Adipocyte (in vitro differentiated cells): ENCODE measurements at regions not wholly inside any gene's neighbourhood (a gene's known extent, or its start where the extent isn't known, plus 50 kb on each side); places are given as distances from the start of the nearest gene placed in this dataset.

Experiments
- DNase-seq: peaks from one replicate; pipeline ENCODE4 v3.0.0-alpha.2; 2015; ENCODE audit warnings: low read depth
- H3K27me3 ChIP-seq: replicated peaks from 2 replicates; pipeline ENCODE4 v1.7.0; 2013; ENCODE audit warnings: mild to moderate bottlenecking, low read length, moderate library complexity; ENCODE audit not compliant: control insufficient read depth, insufficient read depth
- H3K36me3 ChIP-seq: 2 replicates; pipeline ENCODE4 v1.7.0; 2013; ENCODE audit warnings: low read length, mild to moderate bottlenecking, moderate library complexity; ENCODE audit not compliant: control insufficient read depth, insufficient read depth, severe bottlenecking
- H3K4me1 ChIP-seq: 2 replicates; pipeline ENCODE4 v1.7.0; 2013; ENCODE audit warnings: mild to moderate bottlenecking, low read length, moderate library complexity; ENCODE audit not compliant: control insufficient read depth, insufficient read depth
- H3K4me3 ChIP-seq: 2 replicates; pipeline ENCODE4 v1.7.0; 2013; ENCODE audit warnings: mild to moderate bottlenecking, low read length, moderate library complexity
- H3K9ac ChIP-seq: 2 replicates; pipeline ENCODE4 v1.7.0; 2013; ENCODE audit warnings: mild to moderate bottlenecking, low read length, moderate library complexity
- H3K9me3 ChIP-seq: 2 replicates; pipeline ENCODE4 v1.7.0; 2013; ENCODE audit warnings: mild to moderate bottlenecking, low read length, moderate library complexity; ENCODE audit not compliant: control insufficient read depth

DNA sequence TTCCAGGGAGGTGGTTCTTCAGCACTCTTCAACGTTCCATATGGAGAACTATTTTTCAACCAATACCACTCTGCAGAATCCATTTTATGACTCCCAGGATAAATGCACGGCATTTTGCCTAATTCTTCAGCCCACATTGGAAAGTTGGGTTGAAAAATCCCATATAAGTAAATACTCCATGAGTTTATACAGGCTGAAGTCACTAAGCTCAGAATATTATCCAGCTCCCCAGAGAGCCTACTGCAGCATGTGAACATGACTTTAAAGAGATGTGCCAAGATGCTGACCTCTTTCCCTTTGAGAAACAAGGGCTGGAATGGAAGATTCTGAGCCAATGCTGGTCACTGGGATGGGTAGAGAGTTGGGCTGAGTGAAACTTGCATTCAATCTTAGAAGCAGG is 111.9 kb upstream of the SLIT3 start:
- no peak overlapping the region for H3K9ac ChIP-seq
- no peaks in the 10 kb centered on the region for H3K36me3 ChIP-seq
- H3K27me3 ChIP-seq = no peaks in the 10 kb centered on the region
- peak overlapping the region; percentile 26 for H3K4me3 ChIP-seq
- DNase-seq = no peak
- H3K9me3 ChIP-seq = no peaks in the 10 kb centered on the region
- peaks cover 61% of the 10 kb centered on the region for H3K4me1 ChIP-seq

DNA sequence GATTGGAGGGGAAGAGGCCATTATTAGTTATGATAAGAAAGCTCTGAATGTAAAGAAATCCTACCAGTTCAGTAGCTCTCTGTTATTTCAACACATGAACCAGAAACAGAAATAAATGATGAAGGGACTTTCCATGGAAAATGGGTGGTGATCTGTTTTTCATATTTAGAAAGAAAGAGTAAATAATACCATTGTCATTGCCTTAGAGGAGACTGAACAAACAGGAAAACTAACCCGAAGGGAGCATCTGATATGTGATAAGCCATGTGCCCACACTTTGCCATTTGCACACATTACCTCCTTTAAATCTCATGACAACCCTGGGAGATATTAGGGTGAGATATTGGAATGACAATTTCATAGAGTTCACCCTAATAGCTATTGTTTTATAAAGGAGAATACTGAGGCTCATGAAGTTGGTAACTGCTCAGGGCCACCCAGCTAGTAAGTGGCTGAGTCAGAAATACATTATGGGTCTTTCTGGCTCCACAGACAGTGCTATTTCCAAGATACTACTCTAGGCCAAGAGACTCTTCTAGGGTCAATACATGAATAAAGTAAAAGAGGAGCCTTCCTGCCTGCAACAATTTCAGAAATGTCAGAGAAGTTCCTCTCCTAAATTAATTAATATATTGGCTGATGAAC is 111.0 kb upstream of the SLIT3 start:
- peak overlapping the region; percentile 22 for H3K4me3 ChIP-seq
- no peak for DNase-seq
- H3K27me3 ChIP-seq = no peaks in the 10 kb centered on the region
- H3K9me3 ChIP-seq = no peaks in the 10 kb centered on the region
- peaks cover 54% of the 10 kb centered on the region for H3K4me1 ChIP-seq
- H3K36me3 ChIP-seq = no peaks in the 10 kb centered on the region
- peak overlapping the region; percentile 20 for H3K9ac ChIP-seq

DNA sequence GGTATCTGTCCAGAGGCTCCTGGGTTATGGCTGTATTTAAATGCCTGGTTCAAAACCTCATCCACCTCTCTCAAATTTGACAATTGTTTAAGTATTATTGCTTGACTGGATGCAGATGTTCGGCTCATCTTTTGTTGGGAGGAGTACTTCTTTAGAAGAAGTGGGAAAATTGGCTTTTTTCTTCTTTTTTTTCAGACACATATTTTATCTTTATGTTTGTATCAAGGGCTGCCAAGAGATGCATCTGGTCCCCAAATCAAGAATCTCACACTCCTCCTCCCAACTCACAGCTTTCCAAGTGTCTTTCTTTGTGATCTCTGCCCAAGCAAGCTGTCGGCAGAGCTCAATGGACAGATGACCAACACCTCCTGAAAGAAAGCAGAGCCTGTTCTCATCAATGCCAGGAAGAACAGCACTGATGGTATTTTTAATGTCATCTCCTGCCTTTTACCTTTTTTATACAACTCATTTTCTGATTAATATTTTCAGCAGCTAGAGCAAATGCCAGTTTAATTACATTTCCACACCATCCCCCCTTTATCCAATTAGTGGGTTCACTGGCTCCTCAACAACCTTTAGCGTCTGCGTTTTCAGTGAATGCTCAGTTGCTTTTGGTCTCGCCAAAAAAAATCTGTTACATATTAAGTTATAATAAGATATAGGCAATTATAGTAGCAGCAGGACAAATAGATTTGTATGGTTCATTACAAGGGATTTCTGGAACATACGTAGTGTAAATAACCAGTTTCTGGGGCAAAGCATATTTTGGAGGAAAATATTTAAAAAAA is 110.3 kb upstream of the SLIT3 start:
- Histone ChIP-seq H3K36me3 (no peaks in the 10 kb centered on the region), H3K4me3 (no peak overlapping the region), H3K4me1 (peaks cover 48% of the 10 kb centered on the region), H3K9me3 (no peaks in the 10 kb centered on the region), H3K27me3 (no peaks in the 10 kb centered on the region), H3K9ac (no peak overlapping the region)
- no peak for DNase-seq

DNA sequence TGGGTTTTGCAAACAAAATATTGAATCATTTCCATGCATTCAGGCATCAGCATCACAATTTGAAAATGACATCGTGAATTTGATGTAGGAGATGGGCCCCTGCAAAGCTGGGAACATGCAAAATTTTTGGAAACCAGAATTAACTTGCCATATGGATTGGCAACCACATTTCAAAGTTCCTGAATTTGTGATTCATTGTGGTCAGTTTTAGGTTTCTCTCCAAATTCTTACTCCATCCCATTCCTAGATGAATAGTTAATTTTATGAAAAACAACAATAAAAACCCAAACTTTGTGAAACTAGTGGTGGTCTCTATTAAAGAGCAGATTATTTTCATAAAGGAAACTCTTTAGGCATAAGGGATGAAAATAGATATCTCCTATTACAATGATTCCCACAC is 107.8 kb upstream of the SLIT3 start:
- Histone ChIP-seq H3K4me3 (no peak overlapping the region), H3K36me3 (no peaks in the 10 kb centered on the region), H3K9me3 (no peaks in the 10 kb centered on the region), H3K9ac (no peak overlapping the region), H3K4me1 (peaks cover 36% of the 10 kb centered on the region), H3K27me3 (no peaks in the 10 kb centered on the region)
- no peak for DNase-seq

DNA sequence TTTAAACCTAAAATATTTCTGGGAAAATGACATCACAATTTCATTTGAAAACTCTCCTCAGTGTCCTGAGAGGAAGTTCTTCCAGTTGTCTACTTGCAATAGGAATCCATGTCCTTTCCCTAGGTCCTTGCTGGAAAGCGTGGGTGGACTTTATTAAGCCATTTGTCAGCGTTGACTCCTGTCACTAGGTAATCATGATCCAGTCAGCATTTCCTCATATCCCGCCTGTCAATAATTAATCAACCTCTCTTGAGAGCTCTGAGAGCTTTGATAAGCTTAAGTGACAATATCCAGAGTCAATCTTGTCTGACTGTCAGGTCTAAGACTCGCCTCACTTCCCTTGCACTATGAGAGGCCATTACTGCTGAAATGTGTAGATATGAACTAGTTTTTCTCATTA is 107.2 kb upstream of the SLIT3 start:
- no peaks in the 10 kb centered on the region for H3K27me3 ChIP-seq
- no peaks in the 10 kb centered on the region for H3K9me3 ChIP-seq
- no peak overlapping the region for H3K9ac ChIP-seq
- DNase-seq = no peak
- no peaks in the 10 kb centered on the region for H3K36me3 ChIP-seq
- no peak overlapping the region for H3K4me3 ChIP-seq
- peaks cover 31% of the 10 kb centered on the region for H3K4me1 ChIP-seq

DNA sequence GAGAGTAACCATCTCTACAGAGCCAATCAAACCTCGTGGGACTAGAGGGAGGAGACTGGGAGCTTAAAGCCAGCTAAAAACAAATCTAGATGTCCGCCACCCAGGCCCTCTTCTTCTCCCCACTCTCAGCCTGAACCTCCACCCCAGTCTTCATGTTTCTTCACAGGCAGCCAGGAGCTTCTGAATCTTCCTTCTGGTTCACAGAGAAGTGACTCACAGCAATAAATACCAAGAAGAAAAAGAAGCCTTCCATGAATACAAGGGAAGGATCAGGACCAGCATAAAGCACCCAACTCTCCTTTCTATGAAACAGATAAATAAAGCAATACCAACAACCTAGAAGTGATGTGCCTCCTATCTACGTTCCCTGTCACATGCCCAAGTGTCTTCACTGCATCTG is 103.3 kb upstream of the SLIT3 start:
- Histone ChIP-seq H3K9me3 (peaks cover 4% of the 10 kb centered on the region), H3K4me3 (no peak overlapping the region), H3K36me3 (no peaks in the 10 kb centered on the region), H3K9ac (no peak overlapping the region), H3K27me3 (no peaks in the 10 kb centered on the region), H3K4me1 (peaks cover 10% of the 10 kb centered on the region)
- DNase-seq = no peak

DNA sequence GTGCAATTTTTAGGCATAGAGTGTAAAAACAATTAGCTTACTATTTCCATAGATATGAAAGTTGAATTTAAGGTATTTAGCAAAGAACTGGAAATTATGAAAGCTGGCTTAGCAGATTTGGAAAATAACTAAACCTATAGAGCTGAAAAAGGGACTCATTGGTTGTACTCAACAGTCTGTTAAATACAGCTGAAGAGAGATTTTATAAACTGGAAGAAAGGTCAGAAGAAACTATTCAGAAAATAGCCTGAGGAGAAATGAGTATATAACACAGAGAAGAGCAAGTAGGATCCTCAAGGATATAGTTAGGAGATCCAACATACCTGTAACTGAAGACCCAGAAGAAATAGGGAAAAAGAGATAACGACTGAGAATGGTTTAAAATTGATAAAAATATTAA is 97.6 kb upstream of the SLIT3 start:
- H3K36me3 ChIP-seq = no peaks in the 10 kb centered on the region
- no peak overlapping the region for H3K9ac ChIP-seq
- no peak overlapping the region for H3K4me3 ChIP-seq
- H3K9me3 ChIP-seq = peaks cover 18% of the 10 kb centered on the region
- no peaks in the 10 kb centered on the region for H3K27me3 ChIP-seq
- no peak for DNase-seq
- H3K4me1 ChIP-seq = peaks cover 9% of the 10 kb centered on the region

DNA sequence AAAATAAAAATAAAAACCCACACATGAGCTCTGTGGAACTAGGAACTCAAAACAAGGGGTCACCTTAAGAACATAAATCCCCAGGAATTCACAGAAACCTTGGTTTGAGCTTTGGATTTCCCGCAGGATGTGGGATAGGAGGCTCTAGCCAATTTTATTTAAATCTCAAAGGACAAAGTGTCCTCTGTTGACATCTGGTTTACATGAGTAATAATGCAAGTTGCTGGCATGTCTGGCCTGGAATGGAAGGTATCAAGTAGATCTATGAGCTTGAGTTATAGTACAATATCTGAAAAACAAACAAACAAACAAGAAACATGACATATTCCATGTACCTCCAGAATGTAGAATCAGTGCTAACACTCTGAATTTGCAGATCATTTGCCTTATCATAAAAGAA is 94.2 kb upstream of the SLIT3 start:
- peaks cover 18% of the 10 kb centered on the region for H3K9me3 ChIP-seq
- H3K4me1 ChIP-seq = peaks cover 9% of the 10 kb centered on the region
- H3K27me3 ChIP-seq = no peaks in the 10 kb centered on the region
- no peak overlapping the region for H3K4me3 ChIP-seq
- H3K9ac ChIP-seq = no peak overlapping the region
- peak; percentile 61 for DNase-seq
- no peaks in the 10 kb centered on the region for H3K36me3 ChIP-seq

DNA sequence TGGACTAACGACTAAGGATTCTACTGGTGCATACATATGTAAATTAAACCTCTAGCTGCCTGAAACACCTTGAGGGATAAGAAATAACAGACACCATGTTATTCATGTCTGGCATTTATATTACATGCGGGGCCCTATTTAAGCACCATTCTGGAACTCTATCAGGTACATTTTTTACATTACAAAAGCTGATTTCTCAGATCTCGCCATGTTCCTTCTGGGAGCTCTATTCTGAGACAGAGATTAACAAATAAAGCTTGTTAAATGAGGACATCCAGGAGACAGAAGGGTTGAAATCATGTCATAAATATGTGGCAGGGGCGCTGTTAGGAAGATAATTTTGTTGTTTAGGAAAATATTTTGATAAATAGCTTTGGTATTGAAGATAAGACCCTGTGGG is 93.4 kb upstream of the SLIT3 start:
- no peaks in the 10 kb centered on the region for H3K27me3 ChIP-seq
- H3K36me3 ChIP-seq = no peaks in the 10 kb centered on the region
- H3K4me3 ChIP-seq = no peak overlapping the region
- DNase-seq = no peak
- H3K4me1 ChIP-seq = peaks cover 9% of the 10 kb centered on the region
- no peak overlapping the region for H3K9ac ChIP-seq
- H3K9me3 ChIP-seq = peaks cover 16% of the 10 kb centered on the region

DNA sequence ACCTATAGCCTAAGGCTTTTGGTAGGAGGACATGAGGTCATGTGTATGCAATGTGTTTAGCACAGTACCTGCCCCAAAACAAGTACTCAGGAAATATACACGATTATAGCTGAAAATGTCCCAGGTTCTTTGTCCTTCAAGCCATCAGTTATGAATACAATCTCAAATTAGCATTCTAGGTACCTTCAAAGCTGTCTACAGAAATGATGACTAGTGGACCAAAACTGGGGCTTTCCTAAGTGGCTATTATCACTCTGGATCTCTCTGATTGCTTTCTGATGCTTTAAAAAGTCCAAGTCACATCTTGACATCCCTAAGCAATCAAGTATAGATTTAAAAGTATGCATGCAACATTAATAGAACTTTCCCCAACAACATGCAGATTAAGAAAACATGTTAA is 93.0 kb upstream of the SLIT3 start:
- no peak overlapping the region for H3K4me3 ChIP-seq
- H3K27me3 ChIP-seq = no peaks in the 10 kb centered on the region
- DNase-seq = no peak
- H3K36me3 ChIP-seq = no peaks in the 10 kb centered on the region
- peaks cover 11% of the 10 kb centered on the region for H3K9me3 ChIP-seq
- no peak overlapping the region for H3K9ac ChIP-seq
- peaks cover 9% of the 10 kb centered on the region for H3K4me1 ChIP-seq

DNA sequence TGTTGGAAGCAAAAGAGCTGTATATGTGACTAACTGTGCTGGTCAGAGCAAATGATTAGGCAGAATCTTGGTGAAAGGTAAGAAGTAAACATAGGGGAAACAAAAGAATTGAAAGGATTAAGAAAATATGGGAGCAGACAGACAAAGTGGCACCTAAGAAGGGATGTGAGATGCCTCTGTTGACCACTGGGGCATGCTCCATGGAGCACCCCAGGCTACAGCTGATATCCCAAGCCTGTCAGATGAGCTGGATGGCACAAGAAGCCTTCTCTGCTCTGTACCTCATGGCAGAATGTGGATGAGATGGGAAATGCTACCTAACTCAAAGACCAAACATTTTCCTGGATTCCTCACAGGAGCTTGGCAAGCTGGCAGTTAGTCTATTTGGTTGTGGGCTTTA is 89.3 kb upstream of the SLIT3 start:
- Histone ChIP-seq H3K4me3 (no peak overlapping the region), H3K4me1 (peaks cover 6% of the 10 kb centered on the region), H3K36me3 (no peaks in the 10 kb centered on the region), H3K27me3 (no peaks in the 10 kb centered on the region), H3K9ac (no peak overlapping the region), H3K9me3 (no peaks in the 10 kb centered on the region)
- DNase-seq = no peak
